Heart left ventricle (tissue), 13 donors: ENCODE measurements at regions not wholly inside any gene's neighbourhood (a gene's known extent, or its start where the extent isn't known, plus 50 kb on each side); places are given as distances from the start of the nearest gene placed in this dataset.

ENCODE experiments used
- POLR2A ChIP-seq, 2 donors: fragments of 450-650 bp; IDR thresholded peaks; one replicate each; pipeline ENCODE4 v1.6.1; 2017; ENCODE audit warnings: antibody characterized with exemption in 2 of 2, mild to moderate bottlenecking in 2 of 2, moderate library complexity in 2 of 2
- TF ChIP-seq, protein P1 (sequence below), 12 donors: fragments of 200-600 bp; sonication (generic) in 4 of 12; IDR thresholded peaks; one replicate each; pipeline versions ENCODE4 v1.5.0 to v1.8.0; 2018 to 2022; ENCODE audit warnings: antibody characterized with exemption in 12 of 12, mild to moderate bottlenecking in 5 of 12
- donor health status: ischemic (EF 13 %, LVEDD 7.1; RV severe dilation, severe dysfunction).
- donor health status: DM: no; HTN: yes; CAD: no.
- donor health status: DM: no; HTN: no; CAD: no.
- donor health status: ischemic (EF 25% LVEDD 6.9; RV normal size, moderate dysfunction).
- donor health status: ischemic (EF 25% LVEDD 5.7; RV mildly dilated, moderate dysfunction).
- donor health status: ischemic (EF 35%, LVEDD 5.7; RV mildly dilated, moderate dysfunction).
- donor health status: nonischemic (EF 11% LVEDD 7.7; RV severe dilation, severe dysfunction).
- donor health status: DM: yes; HTN: yes; CAD: no.
- donor health status: PGD.
- donor health status: ischemic (EF 29% LVEDD 5.4; RV normal size, mild dysfunction).
- donor health status: nonischemic (EF 23%, LVEDD 6.1; RV moderate dilation, normal function).

DNA sequence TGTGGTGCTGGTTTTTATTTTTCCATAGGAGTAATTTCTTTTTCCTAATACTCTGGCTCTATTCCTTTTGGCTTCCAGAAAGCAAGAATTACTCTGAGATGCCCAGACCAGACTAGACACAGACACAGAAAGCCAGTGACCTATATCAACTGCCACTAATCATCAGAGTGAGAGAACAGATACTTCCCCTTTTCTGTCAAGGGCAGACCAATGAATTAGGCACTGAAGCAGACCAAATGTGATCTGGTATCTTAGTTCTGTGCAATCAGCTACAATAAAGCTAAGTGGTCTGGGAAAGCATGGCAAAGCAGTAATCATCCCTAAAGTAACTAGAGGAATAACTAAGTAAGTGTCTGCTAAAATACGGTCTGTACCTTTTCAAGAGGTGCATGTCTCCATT lies 239.1 kb downstream of the ELAVL2 start:
- TF ChIP-seq POLR2A (IDR thresholded peaks at IDR 0.05), result no peak
- TF ChIP-seq, protein P1, sequence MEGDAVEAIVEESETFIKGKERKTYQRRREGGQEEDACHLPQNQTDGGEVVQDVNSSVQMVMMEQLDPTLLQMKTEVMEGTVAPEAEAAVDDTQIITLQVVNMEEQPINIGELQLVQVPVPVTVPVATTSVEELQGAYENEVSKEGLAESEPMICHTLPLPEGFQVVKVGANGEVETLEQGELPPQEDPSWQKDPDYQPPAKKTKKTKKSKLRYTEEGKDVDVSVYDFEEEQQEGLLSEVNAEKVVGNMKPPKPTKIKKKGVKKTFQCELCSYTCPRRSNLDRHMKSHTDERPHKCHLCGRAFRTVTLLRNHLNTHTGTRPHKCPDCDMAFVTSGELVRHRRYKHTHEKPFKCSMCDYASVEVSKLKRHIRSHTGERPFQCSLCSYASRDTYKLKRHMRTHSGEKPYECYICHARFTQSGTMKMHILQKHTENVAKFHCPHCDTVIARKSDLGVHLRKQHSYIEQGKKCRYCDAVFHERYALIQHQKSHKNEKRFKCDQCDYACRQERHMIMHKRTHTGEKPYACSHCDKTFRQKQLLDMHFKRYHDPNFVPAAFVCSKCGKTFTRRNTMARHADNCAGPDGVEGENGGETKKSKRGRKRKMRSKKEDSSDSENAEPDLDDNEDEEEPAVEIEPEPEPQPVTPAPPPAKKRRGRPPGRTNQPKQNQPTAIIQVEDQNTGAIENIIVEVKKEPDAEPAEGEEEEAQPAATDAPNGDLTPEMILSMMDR (IDR thresholded peaks at IDR 0.05), result no peak
